ENCODE measurements at regions not wholly inside any gene's neighbourhood (a gene's known extent, or its start where the extent isn't known, plus 50 kb on each side); places are given as distances from the start of the nearest gene placed in this dataset.

GRCh38 chr4:13942977-13943376 is 315.5 kb upstream of the BOD1L1 start:
- no peak for DNase-seq

- DNase-seq: no peak
Observed at GRCh38 chr4:13944095-13944511, 316.6 kb upstream of the BOD1L1 start.

GRCh38 chr4:13947921-13948320 is 320.4 kb upstream of the BOD1L1 start:
- DNase-seq: no peak

GRCh38 chr4:13950491-13950890 is 323.0 kb upstream of the BOD1L1 start:
- no peak for DNase-seq

- DNase-seq: no peak
Observed at GRCh38 chr4:13953083-13953482, 325.6 kb upstream of the BOD1L1 start.

- DNase-seq: no peak
Observed at GRCh38 chr4:13955551-13955950, 328.0 kb upstream of the BOD1L1 start.

GRCh38 chr4:13956947-13957346 is 329.4 kb upstream of the BOD1L1 start:
- no peak for DNase-seq

- DNase-seq: no peak
Observed at GRCh38 chr4:13957871-13958270, 330.3 kb upstream of the BOD1L1 start.

- no peak for DNase-seq
Observed at GRCh38 chr4:13963601-13964000, 336.1 kb upstream of the BOD1L1 start.

- DNase-seq: no peak
Observed at GRCh38 chr4:13966231-13967195, 339.0 kb upstream of the BOD1L1 start.

- no peak for DNase-seq
Observed at GRCh38 chr4:13968723-13969122, 341.2 kb upstream of the BOD1L1 start.

GRCh38 chr4:13970349-13970748 is 342.8 kb upstream of the BOD1L1 start:
- no peak for DNase-seq

GRCh38 chr4:13977746-13978145 is 350.2 kb upstream of the BOD1L1 start:
- no peak for DNase-seq

- DNase-seq: no peak
Observed at GRCh38 chr4:13980317-13981310, 353.1 kb upstream of the BOD1L1 start.

- no peak for DNase-seq
Observed at GRCh38 chr4:13981499-13981898, 354.0 kb upstream of the BOD1L1 start.

- DNase-seq: no peak
Observed at GRCh38 chr4:13982010-13982409, 354.5 kb upstream of the BOD1L1 start.

- no peak for DNase-seq
Observed at GRCh38 chr4:13983189-13983790, 355.8 kb upstream of the BOD1L1 start.

GRCh38 chr4:13984991-13985800 is 357.7 kb upstream of the BOD1L1 start:
- no peak for DNase-seq

- DNase-seq: no peak
Observed at GRCh38 chr4:13985837-13986236, 358.3 kb upstream of the BOD1L1 start.

- DNase-seq: no peak
Observed at GRCh38 chr4:13986548-13986947, 359.0 kb upstream of the BOD1L1 start.

GRCh38 chr4:13988353-13989305 is 361.1 kb upstream of the BOD1L1 start:
- no peak for DNase-seq

All from NCI-H82 (cell line).